ENCODE measurements at regions not wholly inside any gene's neighbourhood (a gene's known extent, or its start where the extent isn't known, plus 50 kb on each side); places are given as distances from the start of the nearest gene placed in this dataset.
"Not testable (repeated sequence)": the region's sequence is repeated elsewhere in the genome, so short reads cannot be mapped to it uniquely, and the experiment has no call there.

GRCh38 chr7:80346704-80347103 lies 165.2 kb downstream of the GNAT3 start:
- no peak for DNase-seq

- no peak for DNase-seq
Measured at GRCh38 chr7:80335511-80336231, 176.2 kb downstream of the GNAT3 start.

GRCh38 chr7:80334908-80335307 lies 177.0 kb downstream of the GNAT3 start:
- DNase-seq = no peak

- no peak for DNase-seq
Measured at GRCh38 chr7:80334196-80334595, 177.7 kb downstream of the GNAT3 start.

- no peak for DNase-seq
Measured at GRCh38 chr7:80333040-80333439, 178.8 kb downstream of the GNAT3 start.

- DNase-seq = no peak
Measured at GRCh38 chr7:80330434-80330833, 181.4 kb downstream of the GNAT3 start.

- no peak for DNase-seq
Measured at GRCh38 chr7:80324032-80324431, 187.8 kb downstream of the GNAT3 start.

- DNase-seq = no peak
Measured at GRCh38 chr7:80319461-80319860, 184.8 kb downstream of the GNAI1 start.

- no peak for DNase-seq
Measured at GRCh38 chr7:80318081-80318480, 183.4 kb downstream of the GNAI1 start.

GRCh38 chr7:80316811-80317210 lies 182.2 kb downstream of the GNAI1 start:
- no peak for DNase-seq

- no peak for DNase-seq
Measured at GRCh38 chr7:80313716-80314115, 179.1 kb downstream of the GNAI1 start.

- no peak for DNase-seq
Measured at GRCh38 chr7:80313067-80313626, 178.5 kb downstream of the GNAI1 start.

- no peak for DNase-seq
Measured at GRCh38 chr7:80312139-80312661, 177.6 kb downstream of the GNAI1 start.

- DNase-seq = no peak
Measured at GRCh38 chr7:80311313-80311712, 176.7 kb downstream of the GNAI1 start.

- DNase-seq = no peak
Measured at GRCh38 chr7:80309971-80310549, 175.4 kb downstream of the GNAI1 start.

- DNase-seq = no peak
Measured at GRCh38 chr7:80309377-80309776, 174.7 kb downstream of the GNAI1 start.

GRCh38 chr7:80307227-80307856 lies 172.7 kb downstream of the GNAI1 start:
- DNase-seq = no peak

GRCh38 chr7:80303315-80303714 lies 168.7 kb downstream of the GNAI1 start:
- DNase-seq = no peak

GRCh38 chr7:80302636-80303035 lies 168.0 kb downstream of the GNAI1 start:
- no peak for DNase-seq

- DNase-seq = no peak
Measured at GRCh38 chr7:80302078-80302477, 167.4 kb downstream of the GNAI1 start.

GRCh38 chr7:80298201-80298600 lies 163.6 kb downstream of the GNAI1 start:
- DNase-seq = no peak

GRCh38 chr7:80294346-80294745 lies 159.7 kb downstream of the GNAI1 start:
- DNase-seq = no peak

GRCh38 chr7:80292634-80293033 lies 158.0 kb downstream of the GNAI1 start:
- DNase-seq = not testable (repeated sequence)
